ENCODE measurements at regions not wholly inside any gene's neighbourhood (a gene's known extent, or its start where the extent isn't known, plus 50 kb on each side); places are given as distances from the start of the nearest gene placed in this dataset.

DNA sequence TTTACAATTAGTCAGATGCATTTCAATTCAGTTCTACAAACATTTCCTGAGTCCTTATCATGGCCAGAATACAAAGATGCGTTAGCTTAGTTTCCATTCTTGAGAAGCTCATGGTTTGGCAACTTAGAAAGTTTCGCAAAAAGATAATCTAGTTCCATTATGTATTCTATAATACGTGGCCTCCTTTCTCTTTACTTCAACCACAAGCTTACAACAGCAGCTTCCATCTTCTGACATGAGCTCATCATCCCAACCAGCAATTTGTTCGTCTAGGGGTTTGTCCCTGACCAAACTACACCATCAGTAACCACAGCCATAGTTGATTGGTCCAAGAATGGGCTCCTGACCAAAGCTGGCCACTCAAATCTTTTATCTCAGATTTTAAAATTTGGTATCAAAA, 267.6 kb upstream of the TBC1D5 start:
- Histone ChIP-seq H3K4me1 (ENCODE audit: insufficient read depth) (no peaks in the 10 kb centered on the region), H3K4me3 (no peak overlapping the region), H4K20me1 (replicated peaks; ENCODE audit: insufficient read depth) (no peaks in the 10 kb centered on the region), H3K4me2 (no peak overlapping the region), H3K9me2 (ENCODE audit: insufficient read depth) (peaks cover 26% of the 10 kb centered on the region), H3K27ac (ENCODE audit: low read depth) (no peak overlapping the region), H3K36me3 (ENCODE audit: insufficient read depth) (no peaks in the 10 kb centered on the region), H3K27me3 (ENCODE audit: insufficient read depth) (no peaks in the 10 kb centered on the region), H3K79me2 (replicated peaks; ENCODE audit: insufficient read depth) (no peaks in the 10 kb centered on the region), H3F3A (replicated peaks; ENCODE audit: low read depth) (no peaks in the 10 kb centered on the region), H2AFZ (no peak overlapping the region)
- TF ChIP-seq, protein P1, sequence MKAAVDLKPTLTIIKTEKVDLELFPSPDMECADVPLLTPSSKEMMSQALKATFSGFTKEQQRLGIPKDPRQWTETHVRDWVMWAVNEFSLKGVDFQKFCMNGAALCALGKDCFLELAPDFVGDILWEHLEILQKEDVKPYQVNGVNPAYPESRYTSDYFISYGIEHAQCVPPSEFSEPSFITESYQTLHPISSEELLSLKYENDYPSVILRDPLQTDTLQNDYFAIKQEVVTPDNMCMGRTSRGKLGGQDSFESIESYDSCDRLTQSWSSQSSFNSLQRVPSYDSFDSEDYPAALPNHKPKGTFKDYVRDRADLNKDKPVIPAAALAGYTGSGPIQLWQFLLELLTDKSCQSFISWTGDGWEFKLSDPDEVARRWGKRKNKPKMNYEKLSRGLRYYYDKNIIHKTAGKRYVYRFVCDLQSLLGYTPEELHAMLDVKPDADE (IDR thresholded peaks at IDR 0.05), result no peak
- TF ChIP-seq EZH2 (IDR thresholded peaks at IDR 0.05; ENCODE audit: low read depth, unreplicated experiment) (no peak), ZNF114 (CRISPR knock-in tag; IDR thresholded peaks at IDR 0.05) (no peak)
- H3K9me3 Mint-ChIP-seq, result peaks cover 6% of the 10 kb centered on the region; the same call in 1 of the 3 replicates
- H3K4me3 Mint-ChIP-seq, result no peak overlapping the region
- no peak overlapping the region for H3K27ac Mint-ChIP-seq
- ATAC-seq (no peak), DNase-seq (ENCODE audit: low spot score) (no peak)
- no peaks in the 10 kb centered on the region for H3K27me3 Mint-ChIP-seq (ENCODE audit: insufficient read depth, low read depth, poor library complexity)
- H3K36me3 Mint-ChIP-seq (ENCODE audit: low read depth), result peaks cover 9% of the 10 kb centered on the region; the same call in 2 of the 3 replicates
- no peaks in the 10 kb centered on the region for H3K4me1 Mint-ChIP-seq

DNA sequence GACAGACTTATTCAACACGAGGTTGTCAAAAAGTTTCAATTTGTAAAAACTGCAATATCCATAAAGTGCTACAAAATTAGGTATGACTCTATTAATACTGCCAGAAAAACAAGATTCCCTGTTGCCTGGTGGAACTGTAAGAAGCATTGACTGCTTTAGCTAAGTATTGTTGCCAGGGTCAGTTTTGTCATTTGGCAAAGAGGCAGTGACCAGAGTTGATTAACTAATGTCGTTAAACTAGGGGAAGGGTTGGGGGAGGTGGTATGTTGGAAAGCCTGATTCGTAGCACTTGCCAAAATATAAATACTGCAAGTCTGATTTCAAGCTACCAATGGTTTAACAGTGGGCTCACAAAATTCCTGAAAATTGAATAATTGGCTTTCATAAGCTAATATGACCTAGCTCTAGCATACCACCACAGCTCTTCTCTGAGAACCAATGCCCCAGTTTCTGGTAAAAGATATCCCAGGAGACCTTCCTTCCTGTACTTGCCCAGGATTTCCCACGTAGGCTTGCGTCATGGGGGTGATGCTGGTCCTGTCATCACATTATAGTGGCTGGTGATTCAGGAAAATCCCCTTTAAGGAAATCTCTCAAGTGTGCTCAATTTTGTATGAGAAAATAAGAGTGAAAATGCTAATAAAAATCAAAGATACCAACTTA, 266.4 kb upstream of the TBC1D5 start:
- Histone ChIP-seq H3K4me1 (ENCODE audit: insufficient read depth) (no peaks in the 10 kb centered on the region), H3K9me2 (ENCODE audit: insufficient read depth) (peaks cover 24% of the 10 kb centered on the region), H3K36me3 (ENCODE audit: insufficient read depth) (no peaks in the 10 kb centered on the region), H3F3A (replicated peaks; ENCODE audit: low read depth) (no peaks in the 10 kb centered on the region), H2AFZ (no peak overlapping the region), H3K4me2 (no peak overlapping the region), H3K27me3 (ENCODE audit: insufficient read depth) (no peaks in the 10 kb centered on the region), H4K20me1 (replicated peaks; ENCODE audit: insufficient read depth) (no peaks in the 10 kb centered on the region), H3K4me3 (no peak overlapping the region), H3K27ac (ENCODE audit: low read depth) (no peak overlapping the region), H3K79me2 (replicated peaks; ENCODE audit: insufficient read depth) (no peaks in the 10 kb centered on the region)
- Mint-ChIP-seq H3K36me3 (ENCODE audit: low read depth) (peaks cover 4% of the 10 kb centered on the region; the same call in 2 of the 3 replicates), H3K4me3 (no peak overlapping the region), H3K27me3 (ENCODE audit: insufficient read depth, low read depth, poor library complexity) (no peaks in the 10 kb centered on the region), H3K27ac (no peak overlapping the region), H3K4me1 (no peaks in the 10 kb centered on the region), H3K9me3 (peaks cover 6% of the 10 kb centered on the region; the same call in 1 of the 3 replicates)
- TF ChIP-seq, protein P1 (IDR thresholded peaks at IDR 0.05), result no peak
- no peak for TF ChIP-seq ZNF331 (CRISPR knock-in tag; IDR thresholded peaks at IDR 0.05; ENCODE audit: low read depth)
- no peak for TF ChIP-seq ZNF114 (CRISPR knock-in tag; IDR thresholded peaks at IDR 0.05)
- no peak for TF ChIP-seq CREB1 (CRISPR knock-in tag; IDR thresholded peaks at IDR 0.05; ENCODE audit: low read depth)
- no peak for TF ChIP-seq POLR2AphosphoS5 (IDR thresholded peaks at IDR 0.05; ENCODE audit: low read depth)
- ATAC-seq (no peak), DNase-seq (ENCODE audit: low spot score) (no peak)

DNA sequence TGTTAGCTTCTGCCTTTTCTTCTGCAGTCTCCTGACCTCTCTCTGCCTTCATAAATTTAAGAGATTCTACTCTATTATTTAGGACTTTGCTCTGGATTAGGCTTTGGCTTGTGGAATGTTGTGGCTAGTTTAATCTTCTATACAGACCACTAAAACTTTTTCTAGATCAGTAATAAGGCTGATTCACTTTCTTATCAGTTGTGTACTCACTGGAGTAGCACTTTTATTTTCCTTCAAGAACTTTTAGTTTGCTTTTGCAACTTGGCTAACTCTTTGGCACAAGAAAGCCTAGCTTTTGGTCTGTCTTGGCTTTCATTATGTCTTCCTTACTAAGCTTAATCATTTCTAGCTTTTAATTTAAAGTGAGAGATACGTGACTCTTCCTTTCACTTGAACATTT, 265.5 kb upstream of the TBC1D5 start:
- Mint-ChIP-seq H3K9me3 (no peaks in the 10 kb centered on the region), H3K4me3 (no peak overlapping the region), H3K27me3 (ENCODE audit: insufficient read depth, low read depth, poor library complexity) (no peaks in the 10 kb centered on the region), H3K36me3 (ENCODE audit: low read depth) (no peaks in the 10 kb centered on the region; the same call in 1 of the 3 replicates), H3K27ac (no peak overlapping the region), H3K4me1 (no peaks in the 10 kb centered on the region)
- no peak for ATAC-seq
- DNase-seq (ENCODE audit: low spot score), result no peak
- H3K4me3 ChIP-seq, result no peak overlapping the region
- H3F3A ChIP-seq (replicated peaks; ENCODE audit: low read depth), result no peaks in the 10 kb centered on the region
- H3K79me2 ChIP-seq (replicated peaks; ENCODE audit: insufficient read depth), result no peaks in the 10 kb centered on the region
- H3K27me3 ChIP-seq (ENCODE audit: insufficient read depth), result no peaks in the 10 kb centered on the region
- no peaks in the 10 kb centered on the region for H3K4me1 ChIP-seq (ENCODE audit: insufficient read depth)
- no peak overlapping the region for H2AFZ ChIP-seq
- no peaks in the 10 kb centered on the region for H3K36me3 ChIP-seq (ENCODE audit: insufficient read depth)
- H3K9me2 ChIP-seq (ENCODE audit: insufficient read depth), result peaks cover 24% of the 10 kb centered on the region
- no peak overlapping the region for H3K4me2 ChIP-seq
- no peak overlapping the region for H3K27ac ChIP-seq (ENCODE audit: low read depth)
- no peaks in the 10 kb centered on the region for H4K20me1 ChIP-seq (replicated peaks; ENCODE audit: insufficient read depth)
- TF ChIP-seq NANOG (IDR thresholded peaks at IDR 0.05; ENCODE audit: borderline replicate concordance) (no peak), POLR2AphosphoS5 (IDR thresholded peaks at IDR 0.05; ENCODE audit: low read depth) (no peak), EZH2 (IDR thresholded peaks at IDR 0.05; ENCODE audit: low read depth, unreplicated experiment) (no peak), CREB1 (CRISPR knock-in tag; IDR thresholded peaks at IDR 0.05; ENCODE audit: low read depth) (no peak), JUNB (IDR thresholded peaks at IDR 0.05; ENCODE audit: unreplicated experiment) (no peak), STAT1 (IDR thresholded peaks at IDR 0.05; ENCODE audit: unreplicated experiment) (no peak), EZH2phosphoT487 (IDR thresholded peaks at IDR 0.05; ENCODE audit: unreplicated experiment) (no peak), ZNF114 (CRISPR knock-in tag; IDR thresholded peaks at IDR 0.05) (no peak)
